ENCODE measurements at regions not wholly inside any gene's neighbourhood (a gene's known extent, or its start where the extent isn't known, plus 50 kb on each side); places are given as distances from the start of the nearest gene placed in this dataset.

- no peak for TF ChIP-seq CTCF (IDR thresholded peaks at IDR 0.05 in 8 of 11, conservative IDR thresholded peaks at IDR 0.05 in 3 of 11)
- TF ChIP-seq POLR2A (IDR thresholded peaks at IDR 0.05) = no peak
Observed at GRCh38 chr1:169049258-169049938, 57.1 kb upstream of the ATP1B1 start.
